Fibroblast of lung (primary cell): ENCODE measurements at regions not wholly inside any gene's neighbourhood (a gene's known extent, or its start where the extent isn't known, plus 50 kb on each side); places are given as distances from the start of the nearest gene placed in this dataset.

Experiments
- DNase-seq, 2 donors: peaks; one replicate each; pipeline versions ENCODE4 v3.0.0 to v3.0.0-alpha.2; 2010; ENCODE audit warnings: low read depth in 2 of 2
- H2AFZ ChIP-seq: 2 replicates; pipeline ENCODE4 v1.5.1; 2012; ENCODE audit warnings: low read length, control low read depth, inconsistent platforms
- H3K27ac ChIP-seq: 2 replicates; pipeline ENCODE4 v1.5.1; 2011; ENCODE audit warnings: low read length, control low read depth; ENCODE audit not compliant: insufficient read depth
- H3K27me3 ChIP-seq: 2 replicates; pipeline ENCODE4 v1.5.1; 2011; ENCODE audit warnings: mild to moderate bottlenecking, low read length; ENCODE audit not compliant: control insufficient read depth, insufficient read depth
- H3K36me3 ChIP-seq: 2 replicates; pipeline ENCODE4 v1.5.1; 2011; ENCODE audit warnings: low read length; ENCODE audit not compliant: control insufficient read depth, insufficient read depth
- H3K4me1 ChIP-seq: 2 replicates; pipeline ENCODE4 v1.5.1; 2011; ENCODE audit warnings: low read length; ENCODE audit not compliant: control insufficient read depth, insufficient read depth; ENCODE audit errors: extremely low read depth
- H3K4me2 ChIP-seq: 2 replicates; pipeline ENCODE4 v1.5.1; 2011; ENCODE audit warnings: low read length, control low read depth; ENCODE audit not compliant: insufficient read depth; ENCODE audit errors: extremely low read depth
- H3K4me3 ChIP-seq, 4 experiments: fragments of 200-600 bp in 1 of 4; sonication (generic) in 1 of 4; replicated peaks in 1 of 4; 2 replicates each; pipeline ENCODE4 v1.5.1; 2011 to 2016; ENCODE audit warnings: low read length in 4 of 4, low read depth in 3 of 4, mild to moderate bottlenecking in 3 of 4, control low read depth in 2 of 4, inconsistent platforms in 1 of 4, mixed read lengths in 1 of 4; ENCODE audit not compliant: insufficient read depth in 1 of 4; ENCODE audit errors: control extremely low read depth in 1 of 4
- H3K79me2 ChIP-seq: 2 replicates; pipeline ENCODE4 v1.5.1; 2012; ENCODE audit warnings: mild to moderate bottlenecking, low read length, inconsistent platforms; ENCODE audit not compliant: control insufficient read depth, insufficient read depth
- H3K9ac ChIP-seq: 2 replicates; pipeline ENCODE4 v1.5.1; 2011; ENCODE audit warnings: mild to moderate bottlenecking, low read length, control low read depth; ENCODE audit not compliant: insufficient read depth
- H3K9me3 ChIP-seq: 2 replicates; pipeline ENCODE4 v1.5.1; 2012; ENCODE audit warnings: low read depth, low read length; ENCODE audit not compliant: control insufficient read depth, insufficient read depth
- H4K20me1 ChIP-seq: 2 replicates; pipeline ENCODE4 v1.5.1; 2011; ENCODE audit warnings: low read length; ENCODE audit not compliant: control insufficient read depth, insufficient read depth; ENCODE audit errors: extremely low read depth
- CTCF ChIP-seq, 2 donors: IDR thresholded peaks in 1 of 2; conservative IDR thresholded peaks in 1 of 2; 1 replicate in 1 of 2; 2 replicates in 1 of 2; pipeline ENCODE4 v1.5.1; 2011 to 2012; ENCODE audit warnings: low read length in 2 of 2, control low read depth in 1 of 2, inconsistent platforms in 1 of 2, low read depth in 1 of 2, mild to moderate bottlenecking in 1 of 2
- EZH2 ChIP-seq: IDR thresholded peaks from 2 replicates; pipeline ENCODE4 v1.5.1; 2012; ENCODE audit warnings: low read length, control low read depth, mild to moderate bottlenecking; ENCODE audit errors: missing control alignments

- Histone ChIP-seq H3K79me2 (no peaks in the 10 kb centered on the region), H3K4me1 (no peaks in the 10 kb centered on the region), H2AFZ (no peak overlapping the region), H3K27me3 (no peaks in the 10 kb centered on the region), H3K9ac (no peak overlapping the region), H3K27ac (no peak overlapping the region), H3K4me3 (no peak overlapping the region), H3K36me3 (no peaks in the 10 kb centered on the region), H3K9me3 (no peaks in the 10 kb centered on the region), H4K20me1 (no peaks in the 10 kb centered on the region), H3K4me2 (no peak overlapping the region)
- DNase-seq = no peak
- TF ChIP-seq CTCF (conservative IDR thresholded peaks at IDR 0.05 in 1 of 2, IDR thresholded peaks at IDR 0.05 in 1 of 2; ENCODE audit: low read depth in 1 of 2, low read length in 2 of 2) = no peak
- no peak for TF ChIP-seq EZH2
Observed at GRCh38 chrX:4935846-4936245, 1222.4 kb upstream of the PRKX start.

DNA sequence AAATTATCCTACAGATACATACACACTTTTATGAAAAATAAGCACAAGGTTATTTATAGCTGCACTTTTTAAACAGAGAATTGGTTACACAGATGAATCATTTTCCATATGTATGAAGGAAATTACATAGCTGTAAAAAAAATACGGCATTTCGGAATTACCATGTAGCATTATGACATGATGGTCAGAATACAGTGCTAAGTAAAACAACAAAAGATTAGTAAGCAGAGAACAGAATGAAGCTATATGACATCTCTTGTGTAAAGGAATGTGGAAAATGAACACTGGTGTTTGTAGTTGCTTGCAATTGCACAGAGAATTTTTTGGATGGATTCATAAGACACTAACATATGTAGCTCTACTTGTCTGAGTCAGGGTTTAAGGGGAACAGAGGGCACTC lies 1222.0 kb upstream of the PRKX start:
- no peaks in the 10 kb centered on the region for H3K4me1 ChIP-seq
- no peak overlapping the region for H2AFZ ChIP-seq
- H3K27ac ChIP-seq = no peak overlapping the region
- H4K20me1 ChIP-seq = no peaks in the 10 kb centered on the region
- H3K36me3 ChIP-seq = no peaks in the 10 kb centered on the region
- no peak overlapping the region for H3K9ac ChIP-seq
- H3K4me2 ChIP-seq = no peak overlapping the region
- TF ChIP-seq EZH2 (no peak), CTCF (conservative IDR thresholded peaks at IDR 0.05 in 1 of 2, IDR thresholded peaks at IDR 0.05 in 1 of 2; ENCODE audit: low read depth in 1 of 2, low read length in 2 of 2) (no peak)
- no peaks in the 10 kb centered on the region for H3K27me3 ChIP-seq
- H3K9me3 ChIP-seq = no peaks in the 10 kb centered on the region
- H3K79me2 ChIP-seq = no peaks in the 10 kb centered on the region
- no peak for DNase-seq
- H3K4me3 ChIP-seq = no peak overlapping the region

- Histone ChIP-seq H2AFZ (no peak overlapping the region), H3K27me3 (no peaks in the 10 kb centered on the region), H3K4me3 (no peak overlapping the region), H3K79me2 (no peaks in the 10 kb centered on the region), H4K20me1 (no peaks in the 10 kb centered on the region), H3K27ac (no peak overlapping the region), H3K4me2 (no peak overlapping the region), H3K9ac (no peak overlapping the region), H3K4me1 (no peaks in the 10 kb centered on the region), H3K9me3 (no peaks in the 10 kb centered on the region), H3K36me3 (no peaks in the 10 kb centered on the region)
- TF ChIP-seq EZH2 (no peak), CTCF (conservative IDR thresholded peaks at IDR 0.05 in 1 of 2, IDR thresholded peaks at IDR 0.05 in 1 of 2; ENCODE audit: low read depth in 1 of 2, low read length in 2 of 2) (no peak)
- peak in 1 of 2 donors; percentile 60 for DNase-seq
Observed at GRCh38 chrX:4932790-4933189, 1219.3 kb upstream of the PRKX start.
